ENCODE measurements at regions not wholly inside any gene's neighbourhood (a gene's known extent, or its start where the extent isn't known, plus 50 kb on each side); places are given as distances from the start of the nearest gene placed in this dataset.
"Not testable (repeated sequence)": the region's sequence is repeated elsewhere in the genome, so short reads cannot be mapped to it uniquely, and the experiment has no call there.

- no peak for DNase-seq
These were observed 123.1 kb upstream of the PRMT8 start for GRCh38 chr12:3367750-3368444.

- no peak for DNase-seq
These were observed 120.0 kb upstream of the PRMT8 start for GRCh38 chr12:3371018-3371417.

GRCh38 chr12:3375326-3375725, 115.7 kb upstream of the PRMT8 start:
- no peak for DNase-seq

GRCh38 chr12:3376779-3377455, 114.1 kb upstream of the PRMT8 start:
- DNase-seq = no peak

- DNase-seq = no peak
These were observed 112.3 kb upstream of the PRMT8 start for GRCh38 chr12:3378655-3379054.

- no peak for DNase-seq
These were observed 111.9 kb upstream of the PRMT8 start for GRCh38 chr12:3379079-3379478.

- DNase-seq = peak; percentile 42
These were observed 110.6 kb upstream of the PRMT8 start for GRCh38 chr12:3380200-3381043.

GRCh38 chr12:3381059-3382047, 109.7 kb upstream of the PRMT8 start:
- peak; percentile 17 for DNase-seq

- no peak for DNase-seq
These were observed 101.0 kb upstream of the PRMT8 start for GRCh38 chr12:3389986-3390385.

- not testable (repeated sequence) for DNase-seq
These were observed 93.4 kb upstream of the PRMT8 start for GRCh38 chr12:3397596-3397995.

GRCh38 chr12:3398196-3398789, 92.7 kb upstream of the PRMT8 start:
- no peak for DNase-seq

GRCh38 chr12:3405821-3406220, 85.2 kb upstream of the PRMT8 start:
- no peak for DNase-seq

- no peak for DNase-seq
These were observed 83.3 kb upstream of the PRMT8 start for GRCh38 chr12:3407723-3408122.

- DNase-seq = no peak
These were observed 81.3 kb upstream of the PRMT8 start for GRCh38 chr12:3409662-3410061.

GRCh38 chr12:3416159-3416558, 74.8 kb upstream of the PRMT8 start:
- no peak for DNase-seq

- DNase-seq = no peak
These were observed 74.3 kb upstream of the PRMT8 start for GRCh38 chr12:3416670-3417069.

GRCh38 chr12:3417113-3417512, 73.9 kb upstream of the PRMT8 start:
- no peak for DNase-seq

- no peak for DNase-seq
These were observed 73.0 kb upstream of the PRMT8 start for GRCh38 chr12:3417937-3418462.

- no peak for DNase-seq
These were observed 72.2 kb upstream of the PRMT8 start for GRCh38 chr12:3418609-3419390.

GRCh38 chr12:3419558-3419957, 71.4 kb upstream of the PRMT8 start:
- DNase-seq = no peak

GRCh38 chr12:3420693-3421092, 70.3 kb upstream of the PRMT8 start:
- no peak for DNase-seq
